ENCODE measurements at regions not wholly inside any gene's neighbourhood (a gene's known extent, or its start where the extent isn't known, plus 50 kb on each side); places are given as distances from the start of the nearest gene placed in this dataset.

GRCh38 chr17:53353919-53354351, 468.8 kb upstream of the KIF2B start:
- Histone ChIP-seq H3K4me2 (ENCODE audit: low read depth, low read length) (no peak overlapping the region), H3K9me1 (ENCODE audit: insufficient read depth, low read length) (no peaks in the 10 kb centered on the region), H3K4me3 (ENCODE audit: insufficient read depth, low read depth, low read length) (no peak overlapping the region), H3K27me3 (ENCODE audit: control insufficient read depth, insufficient read depth, low read length) (no peaks in the 10 kb centered on the region), H4K91ac (ENCODE audit: insufficient read depth, low read depth, low read length) (no peak overlapping the region), H4K8ac (ENCODE audit: low read depth in 2 of 2, low read length in 2 of 2) (no peak overlapping the region), H4K20me1 (ENCODE audit: insufficient read depth, low read length) (no peaks in the 10 kb centered on the region), H2BK20ac (ENCODE audit: low read depth, low read length) (no peak overlapping the region), H3K27ac (ENCODE audit: insufficient read depth, low read length) (no peak overlapping the region), H2BK15ac (ENCODE audit: low read depth, low read length) (no peak overlapping the region), H2BK120ac (ENCODE audit: low read depth, low read length) (no peak overlapping the region), H3K79me1 (ENCODE audit: low read depth in 1 of 2, low read length in 2 of 2) (no peaks in the 10 kb centered on the region), H3K4me1 (ENCODE audit: control insufficient read depth, insufficient read depth, low read length) (no peaks in the 10 kb centered on the region), H3K14ac (replicated peaks; ENCODE audit: low read depth, low read length) (no peak overlapping the region), H3K9me3 (ENCODE audit: control insufficient read depth, insufficient read depth, low read length) (peaks cover 10% of the 10 kb centered on the region), H3K4ac (ENCODE audit: low read depth, low read length) (no peak overlapping the region), H3K23ac (ENCODE audit: low read depth, low read length) (no peak overlapping the region), H3K9ac (ENCODE audit: low read depth, low read length) (no peak overlapping the region), H2AK5ac (ENCODE audit: low read depth, low read length) (no peak overlapping the region), H2AK9ac (replicated peaks; ENCODE audit: low read depth, low read length, poor library complexity) (no peak overlapping the region), H4K5ac (ENCODE audit: low read depth, low read length) (no peak overlapping the region), H3K36me3 (ENCODE audit: control insufficient read depth, insufficient read depth, low read length) (no peaks in the 10 kb centered on the region), H3K56ac (ENCODE audit: extremely low read depth, insufficient read depth, low read length) (no peak overlapping the region), H2AFZ (replicated peaks; ENCODE audit: low read length, poor library complexity) (no peak overlapping the region), H2BK5ac (ENCODE audit: low read depth, low read length, poor library complexity, severe bottlenecking) (no peak overlapping the region), H3K18ac (ENCODE audit: low read depth, low read length) (no peak overlapping the region)
- dilution Hi-C loops (cut with HindIII; ENCODE audit: low sequenced_read_pairs, unreplicated experiment) (no loop called here), in situ Hi-C loops (cut with MboI; ENCODE audit: low sequenced_read_pairs) (no loop called here), intact Hi-C loops (cut with micrococcal nuclease) (no loop called here)
- DNase-seq (no peak), ATAC-seq (ENCODE audit: low read depth) (no peak)
- TF ChIP-seq CHD1 (IDR thresholded peaks at IDR 0.05; ENCODE audit: low read depth, low read length) (no peak), FOS (IDR thresholded peaks at IDR 0.05; ENCODE audit: low read depth, low read length) (no peak), POLR2A (IDR thresholded peaks at IDR 0.05; ENCODE audit: low read depth, low read length) (no peak), MAFK (IDR thresholded peaks at IDR 0.05; ENCODE audit: low read depth, low read length) (no peak), SMC3 (IDR thresholded peaks at IDR 0.05; ENCODE audit: low read depth, low read length) (no peak), RFX5 (IDR thresholded peaks at IDR 0.05; ENCODE audit: low read depth, low read length) (no peak), MAZ (IDR thresholded peaks at IDR 0.05; ENCODE audit: borderline replicate concordance, low read depth, low read length) (no peak), MXI1 (IDR thresholded peaks at IDR 0.05; ENCODE audit: borderline replicate concordance, low read depth, low read length) (no peak), USF2 (IDR thresholded peaks at IDR 0.05; ENCODE audit: low read depth, low read length) (no peak), RCOR1 (IDR thresholded peaks at IDR 0.05; ENCODE audit: insufficient replicate concordance, low read length) (no peak), BHLHE40 (IDR thresholded peaks at IDR 0.05; ENCODE audit: low read depth, low read length) (no peak), ELK1 (IDR thresholded peaks at IDR 0.05; ENCODE audit: borderline replicate concordance, low read depth, low read length) (no peak)
- 37% methylated on average over 2 of the region's 3 CpGs; no CpG with 5 or more reads in 1 of the 2 experiments for WGBS, 2 experiments (ENCODE audit: extremely low coverage in 2 of 2, insufficient read length in 1 of 2)
- POLR2A ChIA-PET (ENCODE audit: unreplicated experiment), result no interaction called here
- CTCF ChIA-PET, result no interaction called here
- no TSS peak for BruUV-seq (replicated peaks)

Data from IMR-90 (cell line).